Hippocampal formation (tissue), 2 donors: ENCODE measurements at regions not wholly inside any gene's neighbourhood (a gene's known extent, or its start where the extent isn't known, plus 50 kb on each side); places are given as distances from the start of the nearest gene placed in this dataset.
A peak's percentile ranks its signal among the peaks of the same experiment; 100 is the strongest.

Experiments used
- DNase-seq, 2 donors: peaks; one replicate each; lab custom pipeline; 2025; lab: John Stamatoyannopoulos, UW

GRCh38 chr9:18233311-18233710, 240.6 kb upstream of the ADAMTSL1 start:
- no peak for DNase-seq

DNA sequence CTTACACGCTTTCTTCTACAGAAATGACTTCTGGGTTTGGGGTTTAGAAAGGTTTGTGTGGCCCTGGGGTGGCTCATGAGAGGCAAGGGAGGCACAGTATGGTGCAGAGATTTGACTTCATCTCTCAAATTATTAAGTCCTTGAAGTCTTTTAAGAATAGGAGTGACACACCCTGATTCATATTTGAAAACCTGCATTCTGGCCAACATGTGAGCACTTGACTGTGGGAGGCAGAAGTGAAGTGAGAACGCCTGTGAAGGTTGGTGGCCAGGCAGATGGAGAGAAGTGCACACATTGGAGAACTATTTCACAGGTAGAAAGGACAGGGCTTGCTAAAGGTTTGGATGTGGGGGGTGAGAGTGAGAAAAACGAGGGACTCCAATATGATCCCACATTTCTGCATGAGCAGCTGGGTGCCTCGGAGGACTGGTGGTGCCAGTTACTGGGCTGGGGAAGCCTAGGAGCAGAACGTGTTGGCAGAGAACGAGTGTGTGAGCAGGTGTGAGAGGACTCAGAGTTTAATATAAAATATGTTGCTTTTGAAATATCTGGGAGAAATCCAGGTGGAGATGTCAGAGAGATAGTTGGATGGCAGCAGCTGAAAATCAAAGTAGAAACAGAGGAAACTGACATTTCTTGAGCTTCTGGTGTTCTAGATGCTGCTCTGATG, 240.0 kb upstream of the ADAMTSL1 start:
- no peak for DNase-seq

GRCh38 chr9:18235181-18235908, 238.6 kb upstream of the ADAMTSL1 start:
- DNase-seq = no peak

DNA sequence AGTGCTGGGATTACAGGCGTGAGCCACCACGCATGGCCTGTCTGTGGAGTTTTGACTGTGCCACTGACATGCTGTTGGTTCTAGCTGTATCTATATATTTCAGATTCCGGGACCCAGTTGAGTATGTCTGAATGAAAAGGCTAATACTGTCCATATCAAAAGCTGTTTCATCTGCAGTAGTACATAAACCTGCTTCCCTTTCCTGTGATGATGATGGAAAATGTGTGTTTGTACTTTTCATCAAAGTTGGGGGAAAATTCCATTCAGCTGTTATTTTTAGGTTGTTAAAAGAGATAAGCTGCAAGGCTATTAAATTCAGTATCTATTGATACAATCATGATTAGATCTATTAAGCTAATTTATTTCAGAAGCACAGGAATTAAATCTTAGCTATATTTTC, 237.6 kb upstream of the ADAMTSL1 start:
- no peak for DNase-seq

- no peak for DNase-seq
These were observed 236.2 kb upstream of the ADAMTSL1 start for GRCh38 chr9:18237776-18238175.

DNA sequence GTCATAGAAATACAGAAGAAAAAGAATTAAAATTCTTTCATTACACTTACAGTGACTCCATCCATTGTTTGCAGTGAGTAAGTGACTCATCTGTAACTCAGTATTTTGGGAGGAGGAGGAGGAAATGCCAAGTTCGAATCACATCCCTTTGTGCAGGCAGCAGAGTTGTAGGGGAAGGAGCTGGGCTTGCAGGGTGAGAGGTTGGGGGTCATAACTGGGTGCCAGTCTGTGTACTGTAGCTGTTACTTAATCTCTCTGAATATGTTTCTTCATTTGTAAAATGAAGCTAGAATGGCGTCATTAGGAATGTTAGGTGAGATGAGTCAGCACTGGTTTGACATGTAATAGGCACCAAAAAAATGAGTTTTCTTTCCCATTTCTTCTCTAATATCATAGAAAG, 235.7 kb upstream of the ADAMTSL1 start:
- no peak for DNase-seq

GRCh38 chr9:18238752-18239447, 235.1 kb upstream of the ADAMTSL1 start:
- no peak for DNase-seq

GRCh38 chr9:18240213-18240612, 233.7 kb upstream of the ADAMTSL1 start:
- no peak for DNase-seq

- DNase-seq = no peak
These were observed 228.0 kb upstream of the ADAMTSL1 start for GRCh38 chr9:18245911-18246310.

- DNase-seq = no peak
These were observed 223.9 kb upstream of the ADAMTSL1 start for GRCh38 chr9:18250053-18250452.

DNA sequence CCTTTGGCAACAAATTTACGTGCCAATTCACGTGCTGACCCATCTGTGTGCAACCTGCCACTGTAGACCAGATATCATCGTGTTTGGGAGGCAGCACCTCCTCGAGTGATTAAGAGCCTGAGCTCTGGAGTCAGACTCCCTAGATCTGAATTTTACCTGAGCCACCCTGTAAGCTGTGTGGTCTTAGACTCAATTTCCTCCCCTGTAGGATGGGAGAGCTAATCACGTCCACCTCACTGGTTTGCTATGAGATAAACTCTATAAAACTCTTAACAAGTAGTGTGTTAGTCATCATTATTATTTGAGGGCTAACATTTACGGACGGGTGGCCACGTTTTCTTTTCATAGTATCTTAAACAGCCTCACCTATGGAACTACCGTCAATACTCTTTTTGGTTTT, 220.0 kb upstream of the ADAMTSL1 start:
- DNase-seq = no peak

GRCh38 chr9:18255158-18255629, 218.8 kb upstream of the ADAMTSL1 start:
- peak; percentile 54 to 74 for DNase-seq

DNA sequence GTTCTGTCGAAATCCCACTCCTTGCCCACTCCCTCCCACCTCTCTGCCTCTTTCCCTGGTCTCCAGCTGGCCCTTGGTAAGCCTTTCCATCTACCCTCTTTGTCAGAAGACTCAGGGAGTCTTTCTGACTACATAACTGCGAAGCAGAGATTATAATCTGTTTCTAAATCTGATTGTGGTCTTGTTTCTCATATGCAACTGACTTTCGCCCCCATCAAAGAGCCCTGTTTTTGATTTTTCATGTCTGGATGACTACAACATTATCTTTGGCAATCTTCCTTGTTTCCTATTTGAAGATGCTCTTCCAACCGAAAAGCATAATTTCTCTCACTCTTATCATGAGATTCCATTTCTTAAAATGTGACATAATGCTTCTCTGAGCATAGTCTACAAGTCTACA, 218.2 kb upstream of the ADAMTSL1 start:
- DNase-seq = no peak

DNA sequence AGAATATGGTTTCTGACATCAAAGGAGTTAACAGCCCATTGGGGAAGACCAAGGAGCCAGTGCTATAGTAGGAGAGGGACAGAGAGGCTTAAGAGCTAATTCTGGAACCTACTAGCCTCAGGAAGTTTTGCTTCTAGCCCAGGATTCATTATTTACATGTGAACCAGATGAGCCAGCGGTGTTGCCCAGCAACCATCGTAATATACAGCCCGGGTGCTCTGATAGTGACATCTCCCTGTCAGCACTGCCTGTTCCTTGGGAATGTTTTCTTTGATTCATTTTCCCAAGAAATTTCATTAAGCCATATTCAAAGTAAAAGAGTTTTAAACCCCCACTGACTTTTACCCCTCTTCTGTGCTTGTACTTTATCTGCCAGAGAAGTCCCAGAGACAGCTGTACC, 217.4 kb upstream of the ADAMTSL1 start:
- DNase-seq = no peak

GRCh38 chr9:18260521-18260920, 213.4 kb upstream of the ADAMTSL1 start:
- no peak for DNase-seq

DNA sequence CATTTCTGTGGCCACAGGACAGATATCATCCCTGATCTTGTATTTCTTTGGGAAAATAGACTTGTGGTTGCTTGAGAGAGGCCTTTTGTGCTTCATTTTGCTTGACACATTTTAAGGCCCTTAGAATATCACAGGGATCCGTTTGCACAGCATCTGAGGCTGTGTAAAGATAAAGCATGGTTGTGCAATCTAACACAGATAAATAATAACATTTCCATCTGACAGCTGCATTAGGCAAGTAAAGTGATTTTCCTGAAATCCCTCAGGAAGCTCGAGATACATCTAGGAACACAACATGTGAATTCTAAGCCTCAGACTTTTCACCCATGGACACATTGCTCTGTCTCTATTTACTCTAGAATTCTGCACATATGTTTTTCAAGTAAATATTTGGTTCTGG, 212.8 kb upstream of the ADAMTSL1 start:
- no peak for DNase-seq

DNA sequence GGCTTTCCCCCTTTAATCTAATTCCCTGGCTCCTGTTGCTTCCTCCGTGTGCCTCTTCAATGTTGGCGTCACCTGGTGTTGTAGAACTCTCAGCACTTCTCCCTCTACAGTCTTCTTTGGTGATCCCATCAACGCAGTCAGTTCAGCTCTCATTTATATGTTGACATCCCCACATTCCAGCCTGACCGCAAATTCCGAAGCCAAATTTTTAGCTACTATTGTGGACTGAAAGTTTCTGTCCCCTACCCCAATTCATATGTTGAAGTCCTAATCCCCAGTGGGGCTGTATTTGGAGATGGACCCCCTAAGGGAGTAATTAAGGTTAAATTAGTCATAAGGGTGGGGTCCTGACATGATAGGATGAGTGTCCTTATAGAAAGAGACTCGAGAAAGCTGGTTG, 210.6 kb upstream of the ADAMTSL1 start:
- no peak for DNase-seq

DNA sequence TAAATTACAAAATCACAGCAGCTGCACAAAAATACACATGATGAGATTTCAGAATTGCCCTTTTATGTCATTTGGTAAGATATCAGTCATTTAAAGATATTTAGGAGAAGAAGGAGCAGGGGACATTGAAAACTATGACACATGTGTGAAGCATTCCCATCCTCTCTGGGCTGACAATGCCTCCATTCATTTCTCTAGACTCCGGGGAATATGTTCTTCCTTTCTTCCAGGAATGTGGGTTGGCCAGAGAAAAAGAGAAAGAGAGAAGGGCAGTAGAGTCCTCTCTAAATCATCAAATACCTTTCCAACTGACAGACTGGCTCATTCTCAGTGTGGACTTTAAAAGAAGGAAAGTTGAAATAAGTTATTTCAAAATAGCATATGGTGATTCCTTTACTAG, 205.6 kb upstream of the ADAMTSL1 start:
- DNase-seq = no peak

DNA sequence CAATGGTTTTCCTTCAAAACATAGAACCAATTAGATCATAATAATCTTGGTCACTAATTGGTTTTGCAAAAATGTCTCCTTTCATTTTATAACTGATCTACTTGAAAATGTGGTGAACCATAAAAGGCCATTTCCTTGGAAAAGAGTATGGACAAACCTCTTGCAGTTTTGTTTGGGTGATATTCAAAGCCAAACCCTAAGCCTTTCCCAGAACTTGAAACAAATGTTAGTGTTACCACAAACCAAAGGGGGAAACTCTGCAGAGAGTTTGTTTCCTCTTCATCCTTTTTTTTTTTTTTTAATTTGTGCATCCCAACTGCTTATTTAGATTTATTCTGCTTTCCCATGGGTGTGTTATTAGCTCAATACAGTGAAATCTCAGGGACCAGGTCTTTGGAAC, 204.4 kb upstream of the ADAMTSL1 start:
- DNase-seq = no peak

- no peak for DNase-seq
These were observed 199.3 kb upstream of the ADAMTSL1 start for GRCh38 chr9:18274693-18275092.

DNA sequence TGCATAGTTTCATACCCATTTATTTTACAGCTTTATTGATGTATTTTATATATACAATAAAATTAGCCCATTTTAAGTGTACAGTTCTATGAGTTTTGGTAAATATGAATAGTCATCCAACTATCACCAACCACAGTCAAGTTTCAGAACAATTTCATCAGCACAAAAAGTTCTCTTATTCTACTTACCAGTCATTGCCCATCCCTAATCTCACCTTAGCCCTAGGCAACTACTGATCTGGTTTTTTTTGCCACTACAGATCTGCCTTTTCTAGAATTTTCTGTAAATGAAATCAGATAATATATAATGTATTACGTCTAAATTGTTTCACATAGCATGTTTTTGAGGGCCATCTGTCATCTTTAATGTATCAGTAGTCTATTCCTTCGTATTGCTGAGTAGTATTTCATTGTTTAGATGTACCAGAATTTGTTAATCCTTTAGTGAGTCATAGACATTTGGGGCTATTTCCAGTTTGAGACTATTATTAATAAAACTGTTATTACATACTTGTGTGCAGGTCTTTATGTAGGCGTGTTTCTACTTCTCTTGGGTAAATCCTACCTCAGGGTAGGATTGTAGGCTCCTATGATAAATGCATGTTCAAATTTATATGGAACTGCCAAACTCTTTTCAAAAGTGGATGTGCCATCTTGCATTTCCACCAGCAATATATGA, 198.5 kb upstream of the ADAMTSL1 start:
- no peak for DNase-seq

GRCh38 chr9:18281291-18281690, 192.7 kb upstream of the ADAMTSL1 start:
- DNase-seq = no peak
